ENCODE measurements at regions not wholly inside any gene's neighbourhood (a gene's known extent, or its start where the extent isn't known, plus 50 kb on each side); places are given as distances from the start of the nearest gene placed in this dataset.

- no peak for TF ChIP-seq CTCF (IDR thresholded peaks at IDR 0.05)
- TF ChIP-seq EP300 (IDR thresholded peaks at IDR 0.05), result no peak
Measured at GRCh38 chr2:64331114-64331645, 122.8 kb upstream of the LGALSL start.

All from gastroesophageal sphincter (tissue), 3 donors.